HL-60 (cell line): ENCODE measurements at regions not wholly inside any gene's neighbourhood (a gene's known extent, or its start where the extent isn't known, plus 50 kb on each side); places are given as distances from the start of the nearest gene placed in this dataset.

ENCODE experiments used
- DNase-seq, 2 experiments: peaks; one replicate each; pipeline ENCODE4 v3.0.0-alpha.2; 2010 to 2020; ENCODE audit warnings: low read depth in 1 of 2, low spot score in 1 of 2
- H3K27ac ChIP-seq: fragments of 250-450 bp; sonication (Bioruptor Pico); replicated peaks from 2 replicates; pipeline ENCODE4 v1.5.1; 2020; ENCODE audit warnings: mild to moderate bottlenecking, moderate library complexity
- H3K27me3 ChIP-seq: fragments of 250-450 bp; sonication (Bioruptor Pico); 2 replicates; pipeline ENCODE4 v1.5.1; 2021; ENCODE audit warnings: mild to moderate bottlenecking, moderate library complexity; ENCODE audit not compliant: insufficient read depth, poor library complexity, severe bottlenecking
- H3K4me3 ChIP-seq: replicated peaks from 2 replicates; pipeline ENCODE4 v1.5.1; 2011; ENCODE audit warnings: mild to moderate bottlenecking, control low read depth, low read length; ENCODE audit not compliant: insufficient read depth
- GABPA ChIP-seq: IDR thresholded peaks from 2 replicates; pipeline ENCODE4 v1.6.1; 2012; ENCODE audit warnings: low read depth
- POLR2AphosphoS5 ChIP-seq: IDR thresholded peaks from 2 replicates; pipeline ENCODE4 v1.6.1; 2012; ENCODE audit warnings: low read depth
- REST ChIP-seq: IDR thresholded peaks from 2 replicates; pipeline ENCODE4 v1.6.1; 2012; ENCODE audit warnings: low read depth; ENCODE audit not compliant: insufficient replicate concordance
- SPI1 ChIP-seq: IDR thresholded peaks from 2 replicates; pipeline ENCODE4 v1.6.1; 2012; ENCODE audit warnings: low read depth, mild to moderate bottlenecking, borderline replicate concordance
- TF ChIP-seq, protein P1 (sequence below): IDR thresholded peaks from one replicate; pipeline ENCODE4 v1.5.1; 2011; ENCODE audit warnings: low read length, control low read depth, inconsistent platforms; ENCODE audit not compliant: insufficient read depth

DNA sequence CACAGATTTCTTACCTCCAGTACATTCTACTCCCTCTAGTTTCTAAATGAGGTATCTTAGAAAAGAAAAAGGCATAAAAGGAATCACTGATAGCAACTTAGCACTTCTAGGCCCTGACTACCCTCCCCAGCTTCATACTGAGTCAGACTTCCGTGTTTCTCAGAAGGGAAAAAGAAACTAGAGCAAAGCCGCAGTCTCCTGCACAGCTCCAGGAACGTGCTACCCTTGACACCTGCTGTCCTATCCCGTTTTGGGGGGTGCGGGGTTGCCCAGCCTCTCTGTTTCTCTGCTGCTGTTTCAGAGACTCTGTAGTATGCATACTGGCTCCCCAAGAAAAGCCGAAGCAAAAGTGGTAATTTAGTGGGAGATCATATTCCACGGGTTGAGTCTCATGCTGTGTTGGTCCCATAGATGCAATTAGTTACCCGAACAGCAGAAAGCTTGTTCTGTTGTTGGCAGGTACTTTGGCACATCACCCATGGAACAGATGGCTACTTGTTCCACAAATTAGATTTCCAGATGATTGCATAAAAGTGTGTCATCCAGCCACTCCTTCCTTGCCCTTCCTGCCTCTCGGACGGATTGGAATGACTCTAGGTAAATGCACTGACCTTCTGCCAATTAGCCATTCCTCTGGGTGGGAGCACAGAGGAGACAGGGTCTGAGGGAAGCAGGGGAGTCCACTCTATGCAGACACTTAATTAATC lies 438.1 kb downstream of the FUT8 start:
- TF ChIP-seq, protein P1, sequence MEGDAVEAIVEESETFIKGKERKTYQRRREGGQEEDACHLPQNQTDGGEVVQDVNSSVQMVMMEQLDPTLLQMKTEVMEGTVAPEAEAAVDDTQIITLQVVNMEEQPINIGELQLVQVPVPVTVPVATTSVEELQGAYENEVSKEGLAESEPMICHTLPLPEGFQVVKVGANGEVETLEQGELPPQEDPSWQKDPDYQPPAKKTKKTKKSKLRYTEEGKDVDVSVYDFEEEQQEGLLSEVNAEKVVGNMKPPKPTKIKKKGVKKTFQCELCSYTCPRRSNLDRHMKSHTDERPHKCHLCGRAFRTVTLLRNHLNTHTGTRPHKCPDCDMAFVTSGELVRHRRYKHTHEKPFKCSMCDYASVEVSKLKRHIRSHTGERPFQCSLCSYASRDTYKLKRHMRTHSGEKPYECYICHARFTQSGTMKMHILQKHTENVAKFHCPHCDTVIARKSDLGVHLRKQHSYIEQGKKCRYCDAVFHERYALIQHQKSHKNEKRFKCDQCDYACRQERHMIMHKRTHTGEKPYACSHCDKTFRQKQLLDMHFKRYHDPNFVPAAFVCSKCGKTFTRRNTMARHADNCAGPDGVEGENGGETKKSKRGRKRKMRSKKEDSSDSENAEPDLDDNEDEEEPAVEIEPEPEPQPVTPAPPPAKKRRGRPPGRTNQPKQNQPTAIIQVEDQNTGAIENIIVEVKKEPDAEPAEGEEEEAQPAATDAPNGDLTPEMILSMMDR, result no peak
- TF ChIP-seq GABPA (no peak), SPI1 (no peak), POLR2AphosphoS5 (no peak), REST (no peak)
- Histone ChIP-seq H3K27ac (no peak overlapping the region), H3K4me3 (no peak overlapping the region), H3K27me3 (no peaks in the 10 kb centered on the region)
- no peak for DNase-seq

GRCh38 chr14:65852689-65853088 lies 440.2 kb downstream of the FUT8 start:
- H3K4me3 ChIP-seq, result no peak overlapping the region
- TF ChIP-seq SPI1 (no peak), REST (no peak), POLR2AphosphoS5 (no peak), GABPA (no peak)
- TF ChIP-seq, protein P1, result no peak
- no peak for DNase-seq
- H3K27ac ChIP-seq, result no peak overlapping the region
- no peaks in the 10 kb centered on the region for H3K27me3 ChIP-seq

DNA sequence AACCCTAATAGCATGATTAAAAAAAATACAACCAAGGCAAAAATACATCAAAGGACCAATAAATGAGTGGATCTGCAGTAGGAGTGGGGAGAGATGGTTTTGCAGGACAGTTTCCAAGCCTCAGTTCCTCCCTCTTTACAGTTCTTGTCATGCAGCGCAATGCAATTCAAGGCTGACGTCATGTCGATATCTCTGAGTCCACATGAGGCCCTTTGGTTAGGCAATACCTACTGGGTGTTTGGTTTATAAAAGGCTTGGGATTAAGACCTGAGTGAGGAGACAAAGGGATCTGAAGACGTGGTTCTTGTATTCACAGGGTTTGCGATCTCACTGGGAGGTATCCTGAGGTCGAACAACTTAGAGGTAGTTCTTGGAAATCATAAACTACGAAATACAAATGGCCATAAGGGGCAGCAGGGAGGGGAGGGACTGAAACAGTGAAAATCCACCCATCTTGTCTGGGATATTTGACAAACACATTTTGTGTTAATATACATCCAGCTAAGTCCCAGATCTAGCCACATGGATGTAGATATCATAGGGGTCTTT lies 441.0 kb downstream of the FUT8 start:
- TF ChIP-seq REST (no peak), SPI1 (no peak), GABPA (no peak), POLR2AphosphoS5 (no peak)
- TF ChIP-seq, protein P1, result no peak
- Histone ChIP-seq H3K27me3 (no peaks in the 10 kb centered on the region), H3K27ac (no peak overlapping the region), H3K4me3 (no peak overlapping the region)
- no peak for DNase-seq
